ENCODE measurements at regions not wholly inside any gene's neighbourhood (a gene's known extent, or its start where the extent isn't known, plus 50 kb on each side); places are given as distances from the start of the nearest gene placed in this dataset.
"Not testable (repeated sequence)": the region's sequence is repeated elsewhere in the genome, so short reads cannot be mapped to it uniquely, and the experiment has no call there.

DNA sequence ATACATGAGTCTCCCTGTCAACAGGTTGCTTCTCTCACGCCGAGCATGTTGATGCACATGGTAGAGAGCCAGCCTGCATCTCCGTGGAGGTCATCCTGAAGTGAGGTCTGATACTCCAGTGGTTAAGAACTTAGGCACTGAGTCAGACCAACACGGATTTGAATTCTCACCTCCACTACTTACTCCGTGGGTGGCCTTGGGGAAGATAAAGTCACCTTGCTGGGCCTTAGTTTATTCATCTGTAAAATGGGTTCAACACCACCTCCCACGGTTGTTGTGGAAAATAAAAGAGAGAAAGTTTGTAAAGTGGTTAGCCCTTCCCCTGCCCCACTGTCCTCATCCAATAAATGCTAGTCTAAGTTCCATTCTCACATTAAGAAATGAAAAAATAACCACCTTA, 408.9 kb downstream of the MED13L start:
- Histone ChIP-seq H3K4me3 (no peak overlapping the region), H3K36me3 (no peaks in the 10 kb centered on the region), H3K27me3 (no peaks in the 10 kb centered on the region), H3K27ac (no peak overlapping the region), H3K4me1 (peaks cover 0 to 4% (median 0%) of the 10 kb centered on the region in 4 donors), H3K9me3 (no peaks in the 10 kb centered on the region)
- DNase-seq: no peak
- TF ChIP-seq POLR2A (IDR thresholded peaks at IDR 0.05): no peak
- TF ChIP-seq, protein P1, sequence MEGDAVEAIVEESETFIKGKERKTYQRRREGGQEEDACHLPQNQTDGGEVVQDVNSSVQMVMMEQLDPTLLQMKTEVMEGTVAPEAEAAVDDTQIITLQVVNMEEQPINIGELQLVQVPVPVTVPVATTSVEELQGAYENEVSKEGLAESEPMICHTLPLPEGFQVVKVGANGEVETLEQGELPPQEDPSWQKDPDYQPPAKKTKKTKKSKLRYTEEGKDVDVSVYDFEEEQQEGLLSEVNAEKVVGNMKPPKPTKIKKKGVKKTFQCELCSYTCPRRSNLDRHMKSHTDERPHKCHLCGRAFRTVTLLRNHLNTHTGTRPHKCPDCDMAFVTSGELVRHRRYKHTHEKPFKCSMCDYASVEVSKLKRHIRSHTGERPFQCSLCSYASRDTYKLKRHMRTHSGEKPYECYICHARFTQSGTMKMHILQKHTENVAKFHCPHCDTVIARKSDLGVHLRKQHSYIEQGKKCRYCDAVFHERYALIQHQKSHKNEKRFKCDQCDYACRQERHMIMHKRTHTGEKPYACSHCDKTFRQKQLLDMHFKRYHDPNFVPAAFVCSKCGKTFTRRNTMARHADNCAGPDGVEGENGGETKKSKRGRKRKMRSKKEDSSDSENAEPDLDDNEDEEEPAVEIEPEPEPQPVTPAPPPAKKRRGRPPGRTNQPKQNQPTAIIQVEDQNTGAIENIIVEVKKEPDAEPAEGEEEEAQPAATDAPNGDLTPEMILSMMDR (IDR thresholded peaks at IDR 0.05): no peak

DNA sequence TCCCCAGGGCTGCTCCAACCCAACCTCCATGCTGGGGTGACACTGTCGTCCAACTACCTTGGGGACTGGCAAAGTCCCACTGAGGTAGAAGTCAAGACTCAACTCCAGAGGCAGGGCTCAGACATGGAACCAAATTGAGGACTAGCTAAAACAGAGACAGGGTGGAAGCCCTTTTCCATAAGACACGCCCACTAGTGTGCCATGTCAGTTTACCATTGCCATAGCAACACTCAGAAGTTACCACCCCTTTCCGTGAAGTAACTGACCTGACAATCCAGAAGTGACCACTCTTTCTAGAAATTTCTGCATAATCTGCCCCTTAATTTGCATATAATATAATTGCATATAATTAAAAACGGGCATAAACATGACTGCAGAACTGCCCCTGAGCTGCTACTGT, 409.6 kb downstream of the MED13L start:
- no peak for DNase-seq
- H3K36me3 ChIP-seq: no peaks in the 10 kb centered on the region
- no peak overlapping the region for H3K4me3 ChIP-seq
- no peak overlapping the region for H3K27ac ChIP-seq
- TF ChIP-seq, protein P1 (IDR thresholded peaks at IDR 0.05): no peak
- TF ChIP-seq POLR2A (IDR thresholded peaks at IDR 0.05): no peak
- no peaks in the 10 kb centered on the region for H3K27me3 ChIP-seq
- H3K4me1 ChIP-seq: peaks cover 0 to 4% (median 0%) of the 10 kb centered on the region in 4 donors
- no peaks in the 10 kb centered on the region for H3K9me3 ChIP-seq

DNA sequence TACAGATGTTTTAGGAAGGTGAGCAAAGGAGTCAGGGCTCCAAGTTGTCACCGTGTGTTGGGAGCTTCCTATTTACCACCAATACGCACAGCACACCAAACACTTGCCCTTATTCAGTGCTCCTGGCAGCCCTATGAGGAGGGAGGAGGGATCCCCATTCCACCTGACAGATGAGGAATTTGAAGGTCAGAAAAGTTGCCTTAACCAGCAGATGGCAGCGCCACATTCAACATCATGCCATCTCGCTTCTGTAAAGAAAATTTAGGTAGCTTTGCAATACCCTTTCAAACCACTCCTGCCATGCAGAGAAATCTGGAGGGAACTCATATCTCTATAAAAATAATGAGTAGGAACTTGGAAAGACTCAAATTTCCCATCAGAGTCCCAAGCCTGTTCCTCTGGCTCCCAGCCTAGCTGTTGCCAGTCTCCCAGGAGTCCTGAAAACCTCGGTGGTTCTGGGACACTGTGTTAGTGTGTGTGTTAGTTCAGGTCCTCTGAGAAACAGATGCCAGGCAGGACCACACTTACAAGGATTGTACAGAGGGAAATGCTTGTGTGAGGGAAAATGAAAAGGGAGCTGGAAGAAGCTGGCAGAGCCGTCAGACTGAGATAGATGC, 410.5 kb downstream of the MED13L start:
- H3K4me1 ChIP-seq: peaks cover 0 to 4% (median 0%) of the 10 kb centered on the region in 4 donors
- H3K4me3 ChIP-seq: no peak overlapping the region
- TF ChIP-seq, protein P1 (IDR thresholded peaks at IDR 0.05): peak in 3 of 6 experiments; percentile 4 to 30 (median 12)
- no peak for TF ChIP-seq POLR2A (IDR thresholded peaks at IDR 0.05)
- no peaks in the 10 kb centered on the region for H3K27me3 ChIP-seq
- H3K9me3 ChIP-seq: no peaks in the 10 kb centered on the region
- no peak overlapping the region for H3K27ac ChIP-seq
- H3K36me3 ChIP-seq: no peaks in the 10 kb centered on the region
- no peak for DNase-seq

DNA sequence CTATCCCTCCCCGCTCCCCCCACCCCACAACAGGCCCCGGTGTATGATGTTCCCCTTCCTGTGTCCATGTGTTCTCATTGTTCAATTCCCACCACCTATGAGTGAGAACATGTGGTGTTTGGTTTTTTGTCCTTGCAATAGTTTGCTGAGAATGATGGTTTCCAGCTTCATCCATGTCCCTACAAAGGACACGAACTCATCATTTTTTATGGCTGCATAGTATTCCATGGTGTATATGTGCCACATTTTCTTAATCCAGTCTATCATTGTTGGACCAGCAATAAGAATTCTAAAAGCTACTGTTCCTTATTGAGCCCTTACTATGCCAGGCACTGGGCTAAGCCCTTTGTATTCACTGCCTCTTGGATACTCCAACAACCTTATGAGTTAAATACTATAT, 411.2 kb downstream of the MED13L start:
- not testable (repeated sequence) for H3K27ac ChIP-seq, H3K4me3 ChIP-seq, H3K27me3 ChIP-seq, DNase-seq, H3K36me3 ChIP-seq, H3K4me1 ChIP-seq, H3K9me3 ChIP-seq

DNA sequence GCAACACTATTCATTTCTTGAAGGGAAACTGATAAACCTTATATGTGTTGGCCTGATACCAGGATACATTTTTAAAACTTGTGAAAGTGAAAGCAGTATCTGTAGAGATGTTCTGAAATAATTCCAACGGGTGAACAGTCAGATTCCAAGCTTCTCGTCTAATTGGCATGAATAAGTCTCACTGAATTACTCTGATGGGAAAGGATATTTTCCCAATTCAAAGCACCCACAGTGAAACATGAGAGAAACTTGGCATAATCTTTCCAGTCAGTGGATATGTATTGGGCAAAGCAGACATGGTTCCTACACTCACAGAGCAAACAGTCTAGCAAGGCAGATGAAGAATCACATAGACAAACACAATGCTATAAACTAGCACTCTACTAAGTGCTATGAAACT, 413.1 kb downstream of the MED13L start:
- no peaks in the 10 kb centered on the region for H3K27me3 ChIP-seq
- no peak overlapping the region for H3K4me3 ChIP-seq
- H3K27ac ChIP-seq: no peak overlapping the region

DNA sequence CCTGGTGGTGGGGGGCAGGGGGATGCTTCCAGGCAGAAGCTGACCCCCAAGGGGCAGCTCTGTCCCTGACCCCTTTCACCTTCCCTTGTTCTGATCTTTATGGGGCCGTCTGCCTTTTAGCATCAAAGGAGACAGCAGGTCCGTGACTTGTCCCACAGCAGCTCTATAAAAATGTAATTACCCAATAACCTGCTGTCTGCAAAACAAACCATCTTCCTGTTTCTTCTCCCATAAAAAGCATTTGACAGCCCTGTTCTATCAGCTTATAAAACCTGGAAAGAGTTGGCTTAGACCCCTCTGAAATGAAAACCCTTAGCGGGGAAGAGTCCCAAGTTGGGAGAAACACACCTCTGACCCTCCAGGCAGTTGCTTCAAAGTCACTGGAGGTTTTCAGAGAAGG, 416.9 kb downstream of the MED13L start:
- no peak for DNase-seq
- TF ChIP-seq POLR2A (IDR thresholded peaks at IDR 0.05): no peak
- TF ChIP-seq, protein P1 (IDR thresholded peaks at IDR 0.05): no peak
- no peaks in the 10 kb centered on the region for H3K36me3 ChIP-seq
- no peak overlapping the region for H3K27ac ChIP-seq
- H3K4me1 ChIP-seq: peaks cover 0 to 4% (median 0%) of the 10 kb centered on the region in 4 donors
- no peaks in the 10 kb centered on the region for H3K9me3 ChIP-seq
- H3K27me3 ChIP-seq: no peaks in the 10 kb centered on the region
- H3K4me3 ChIP-seq: no peak overlapping the region

More for the DNA sequence above, 413.1 kb downstream of the MED13L start:
- no peaks in the 10 kb centered on the region for H3K36me3 ChIP-seq
- H3K9me3 ChIP-seq: no peaks in the 10 kb centered on the region
- no peak for TF ChIP-seq POLR2A (IDR thresholded peaks at IDR 0.05)
- TF ChIP-seq, protein P1 (IDR thresholded peaks at IDR 0.05): no peak
- no peak for DNase-seq
- H3K4me1 ChIP-seq: peaks cover 0 to 4% (median 0%) of the 10 kb centered on the region in 4 donors

All from Peyer's patch (tissue), 4 donors.